ENCODE measurements at regions not wholly inside any gene's neighbourhood (a gene's known extent, or its start where the extent isn't known, plus 50 kb on each side); places are given as distances from the start of the nearest gene placed in this dataset.
A peak's percentile ranks its signal among the peaks of the same experiment; 100 is the strongest.

DNA sequence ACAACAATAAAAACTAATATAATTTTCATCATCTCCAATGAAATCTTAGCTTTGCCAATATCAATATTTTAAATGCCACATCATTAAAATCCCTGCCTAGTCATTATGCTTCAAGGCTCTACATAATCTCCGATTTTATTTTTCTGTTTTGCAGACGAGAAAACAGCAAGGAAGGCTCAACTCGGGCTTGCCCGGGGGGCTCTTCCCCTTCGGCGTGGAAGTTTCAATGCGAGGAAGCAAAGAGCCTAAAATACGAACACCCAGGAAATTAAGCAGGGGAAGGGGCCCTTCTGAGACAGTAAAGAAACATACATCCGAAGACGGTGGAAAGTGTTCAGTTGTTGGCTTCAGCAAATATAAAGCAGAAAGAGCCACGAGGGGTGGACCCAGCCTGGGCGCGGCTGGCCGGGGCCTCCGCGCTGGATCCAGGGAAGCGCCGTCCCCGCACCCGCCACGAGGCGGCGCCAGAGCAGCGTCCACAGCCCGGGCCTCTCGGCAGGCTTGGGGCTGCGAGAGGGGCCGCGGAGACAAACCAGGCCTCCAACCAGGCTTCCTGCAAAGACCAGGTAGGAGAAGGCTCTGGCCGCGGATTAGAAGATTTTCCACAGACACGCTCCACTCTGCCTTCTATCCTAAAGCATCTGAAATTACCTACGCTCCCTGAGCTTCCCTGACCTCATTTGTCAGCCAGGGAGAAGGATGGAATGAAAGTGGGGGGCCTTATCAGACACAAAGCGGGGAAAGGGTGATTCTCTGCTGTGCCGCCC lies 77.2 kb downstream of the SERPINA3 start:
- ChIA-PET POLR2A (no interaction called here), CTCF (interaction anchor here (0.7 to 5.4 kb wide), 53 partner anchors 9 to 763 kb away, joined by 3 to 45 read pairs (median 4); no protein-coding TSS in a partner anchor)
- Histone ChIP-seq H3K4me2 (peak overlapping the region; percentile 77), H3K4me1 (0 out of 3 replicates have a peak, but pooled peaks cover 3% of the 10 kb centered on the region), H3K9me3 (no peaks in the 10 kb centered on the region), H3K4me3 (peak overlapping the region; percentile 28; the same call in 1 of the 3 replicates), H3K27ac (peak overlapping the region; percentile 62 to 72; a peak in 5 of 6 replicates)
- ATAC-seq (peak; percentile 92 to 99), DNase-seq (ENCODE audit: low read depth in 1 of 2, low spot score in 1 of 2) (peak; percentile 38 to 70), FAIRE-seq (no peak)
- TF ChIP-seq RAD21 (conservative IDR thresholded peaks at IDR 0.05 in 1 of 2, IDR thresholded peaks at IDR 0.05 in 1 of 2), result peak; percentile 85 to 96
- TF ChIP-seq SREBF2 (IDR thresholded peaks at IDR 0.05), result no peak
- no peak for TF ChIP-seq NFE2L2 (conservative IDR thresholded peaks at IDR 0.05; ENCODE audit: low read length)
- peak; percentile 93 for TF ChIP-seq SMC3 (IDR thresholded peaks at IDR 0.05)
- TF ChIP-seq NR3C1 (IDR thresholded peaks at IDR 0.05), result no peak
- peak; percentile 96 for TF ChIP-seq CTCF (IDR thresholded peaks at IDR 0.05)
- TF ChIP-seq, protein P1, sequence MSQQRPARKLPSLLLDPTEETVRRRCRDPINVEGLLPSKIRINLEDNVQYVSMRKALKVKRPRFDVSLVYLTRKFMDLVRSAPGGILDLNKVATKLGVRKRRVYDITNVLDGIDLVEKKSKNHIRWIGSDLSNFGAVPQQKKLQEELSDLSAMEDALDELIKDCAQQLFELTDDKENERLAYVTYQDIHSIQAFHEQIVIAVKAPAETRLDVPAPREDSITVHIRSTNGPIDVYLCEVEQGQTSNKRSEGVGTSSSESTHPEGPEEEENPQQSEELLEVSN (IDR thresholded peaks at IDR 0.05; ENCODE audit: borderline replicate concordance, low read depth), result no peak
- WGBS (ENCODE audit: missing lambda C conversion rate), result 15% methylated on average over 35 of the region's 35 CpGs

GRCh38 chr14:94686511-94687160 lies 74.4 kb downstream of the SERPINA3 start:
- Histone ChIP-seq H3K4me2 (no peak overlapping the region), H3K27ac (no peak overlapping the region), H3K9me3 (no peaks in the 10 kb centered on the region), H3K4me3 (no peak overlapping the region), H3K4me1 (peaks cover 12% of the 10 kb centered on the region; the same call in 1 of the 3 replicates)
- TF ChIP-seq ZC3H11A (IDR thresholded peaks at IDR 0.05) (no peak), FOSB (CRISPR knock-in tag; IDR thresholded peaks at IDR 0.05) (no peak), MYC (IDR thresholded peaks at IDR 0.05; ENCODE audit: borderline replicate concordance, low read length) (no peak), RARB (CRISPR knock-in tag; IDR thresholded peaks at IDR 0.05) (no peak), RCOR1 (IDR thresholded peaks at IDR 0.05; ENCODE audit: low read depth, low read length) (no peak), CBX2 (IDR thresholded peaks at IDR 0.05; ENCODE audit: borderline replicate concordance, low read depth) (no peak), FOXS1 (CRISPR knock-in tag; IDR thresholded peaks at IDR 0.05) (no peak)
- TF ChIP-seq, protein P2, sequence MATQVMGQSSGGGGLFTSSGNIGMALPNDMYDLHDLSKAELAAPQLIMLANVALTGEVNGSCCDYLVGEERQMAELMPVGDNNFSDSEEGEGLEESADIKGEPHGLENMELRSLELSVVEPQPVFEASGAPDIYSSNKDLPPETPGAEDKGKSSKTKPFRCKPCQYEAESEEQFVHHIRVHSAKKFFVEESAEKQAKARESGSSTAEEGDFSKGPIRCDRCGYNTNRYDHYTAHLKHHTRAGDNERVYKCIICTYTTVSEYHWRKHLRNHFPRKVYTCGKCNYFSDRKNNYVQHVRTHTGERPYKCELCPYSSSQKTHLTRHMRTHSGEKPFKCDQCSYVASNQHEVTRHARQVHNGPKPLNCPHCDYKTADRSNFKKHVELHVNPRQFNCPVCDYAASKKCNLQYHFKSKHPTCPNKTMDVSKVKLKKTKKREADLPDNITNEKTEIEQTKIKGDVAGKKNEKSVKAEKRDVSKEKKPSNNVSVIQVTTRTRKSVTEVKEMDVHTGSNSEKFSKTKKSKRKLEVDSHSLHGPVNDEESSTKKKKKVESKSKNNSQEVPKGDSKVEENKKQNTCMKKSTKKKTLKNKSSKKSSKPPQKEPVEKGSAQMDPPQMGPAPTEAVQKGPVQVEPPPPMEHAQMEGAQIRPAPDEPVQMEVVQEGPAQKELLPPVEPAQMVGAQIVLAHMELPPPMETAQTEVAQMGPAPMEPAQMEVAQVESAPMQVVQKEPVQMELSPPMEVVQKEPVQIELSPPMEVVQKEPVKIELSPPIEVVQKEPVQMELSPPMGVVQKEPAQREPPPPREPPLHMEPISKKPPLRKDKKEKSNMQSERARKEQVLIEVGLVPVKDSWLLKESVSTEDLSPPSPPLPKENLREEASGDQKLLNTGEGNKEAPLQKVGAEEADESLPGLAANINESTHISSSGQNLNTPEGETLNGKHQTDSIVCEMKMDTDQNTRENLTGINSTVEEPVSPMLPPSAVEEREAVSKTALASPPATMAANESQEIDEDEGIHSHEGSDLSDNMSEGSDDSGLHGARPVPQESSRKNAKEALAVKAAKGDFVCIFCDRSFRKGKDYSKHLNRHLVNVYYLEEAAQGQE (IDR thresholded peaks at IDR 0.05), result no peak
- TF ChIP-seq, protein P3, sequence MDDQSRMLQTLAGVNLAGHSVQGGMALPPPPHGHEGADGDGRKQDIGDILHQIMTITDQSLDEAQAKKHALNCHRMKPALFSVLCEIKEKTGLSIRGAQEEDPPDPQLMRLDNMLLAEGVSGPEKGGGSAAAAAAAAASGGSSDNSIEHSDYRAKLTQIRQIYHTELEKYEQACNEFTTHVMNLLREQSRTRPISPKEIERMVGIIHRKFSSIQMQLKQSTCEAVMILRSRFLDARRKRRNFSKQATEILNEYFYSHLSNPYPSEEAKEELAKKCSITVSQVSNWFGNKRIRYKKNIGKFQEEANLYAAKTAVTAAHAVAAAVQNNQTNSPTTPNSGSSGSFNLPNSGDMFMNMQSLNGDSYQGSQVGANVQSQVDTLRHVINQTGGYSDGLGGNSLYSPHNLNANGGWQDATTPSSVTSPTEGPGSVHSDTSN (IDR thresholded peaks at IDR 0.05), result no peak
- ATAC-seq (no peak), DNase-seq (ENCODE audit: low read depth in 1 of 2, low spot score in 1 of 2) (no peak), FAIRE-seq (no peak)
- ChIA-PET POLR2A (interaction anchor here (0.9 kb wide), 1 partner anchor 87 kb away, joined by 3 read pairs; no protein-coding TSS in a partner anchor), CTCF (interaction anchor here (0.8 to 5.4 kb wide), 10 partner anchors 10 to 746 kb away, joined by 3 to 45 read pairs (median 4); no protein-coding TSS in a partner anchor)
- 76% methylated on average over 9 of the region's 13 CpGs for WGBS (ENCODE audit: missing lambda C conversion rate)
